K562 (cell line): ENCODE measurements at regions not wholly inside any gene's neighbourhood (a gene's known extent, or its start where the extent isn't known, plus 50 kb on each side); places are given as distances from the start of the nearest gene placed in this dataset.

Experiments used
- ADNP ChIP-seq: fragments of 200-800 bp; sonication (Bioruptor generic); IDR thresholded peaks from 2 replicates; pipeline ENCODE4 v1.6.1; 2016; ENCODE audit warnings: missing genetic modification characterization, missing compliant biosample characterization
- CHD2 ChIP-seq: IDR thresholded peaks from 2 replicates; pipeline ENCODE4 v1.6.1; 2011; ENCODE audit warnings: low read depth, low read length
- CSDE1 ChIP-seq, 2 experiments: fragments of 450-650 bp; IDR thresholded peaks; 2 replicates each; pipeline ENCODE4 v1.6.1; 2016; ENCODE audit warnings: mild to moderate bottlenecking in 1 of 2
- CXXC5 ChIP-seq: fragments of 250-450 bp; sonication (Bioruptor Pico); IDR thresholded peaks from 2 replicates; pipeline ENCODE4 v1.8.0; 2022; ENCODE audit warnings: inconsistent platforms, mild to moderate bottlenecking, moderate library complexity
- KLF13 ChIP-seq: fragments of 450-650 bp; IDR thresholded peaks from 2 replicates; pipeline ENCODE4 v1.6.1; 2016; ENCODE audit warnings: missing genetic modification characterization, low read depth, mild to moderate bottlenecking, missing compliant biosample characterization, moderate library complexity, borderline replicate concordance
- NFYB ChIP-seq: IDR thresholded peaks from 2 replicates; pipeline ENCODE4 v1.6.1; 2011; ENCODE audit warnings: mild to moderate bottlenecking, moderate library complexity; ENCODE audit not compliant: insufficient read length; ENCODE audit errors: extremely low read depth
- ZNF175 ChIP-seq: fragments of 200-800 bp; sonication (Bioruptor generic); IDR thresholded peaks from 2 replicates; pipeline ENCODE4 v1.6.1; 2016; ENCODE audit warnings: low read depth, mild to moderate bottlenecking, missing genetic modification characterization, missing compliant biosample characterization
- ZNF263 ChIP-seq: sonication (generic); formaldehyde crosslinking; IDR thresholded peaks from 2 replicates; pipeline ENCODE4 v1.8.0; 2022; ENCODE audit warnings: mild to moderate bottlenecking, missing genetic modification reagents, borderline replicate concordance
- ZNF3 ChIP-seq: fragments of 250-450 bp; sonication (Bioruptor Pico); IDR thresholded peaks from 2 replicates; pipeline ENCODE4 v1.5.0; 2021; ENCODE audit warnings: mild to moderate bottlenecking, moderate library complexity
- TF ChIP-seq, protein P1 (sequence below), 2 experiments: fragments of 450-650 bp; conservative IDR thresholded peaks; 2 replicates each; pipeline ENCODE4 v1.6.1; 2017; ENCODE audit warnings: mild to moderate bottlenecking in 2 of 2, moderate library complexity in 2 of 2

DNA sequence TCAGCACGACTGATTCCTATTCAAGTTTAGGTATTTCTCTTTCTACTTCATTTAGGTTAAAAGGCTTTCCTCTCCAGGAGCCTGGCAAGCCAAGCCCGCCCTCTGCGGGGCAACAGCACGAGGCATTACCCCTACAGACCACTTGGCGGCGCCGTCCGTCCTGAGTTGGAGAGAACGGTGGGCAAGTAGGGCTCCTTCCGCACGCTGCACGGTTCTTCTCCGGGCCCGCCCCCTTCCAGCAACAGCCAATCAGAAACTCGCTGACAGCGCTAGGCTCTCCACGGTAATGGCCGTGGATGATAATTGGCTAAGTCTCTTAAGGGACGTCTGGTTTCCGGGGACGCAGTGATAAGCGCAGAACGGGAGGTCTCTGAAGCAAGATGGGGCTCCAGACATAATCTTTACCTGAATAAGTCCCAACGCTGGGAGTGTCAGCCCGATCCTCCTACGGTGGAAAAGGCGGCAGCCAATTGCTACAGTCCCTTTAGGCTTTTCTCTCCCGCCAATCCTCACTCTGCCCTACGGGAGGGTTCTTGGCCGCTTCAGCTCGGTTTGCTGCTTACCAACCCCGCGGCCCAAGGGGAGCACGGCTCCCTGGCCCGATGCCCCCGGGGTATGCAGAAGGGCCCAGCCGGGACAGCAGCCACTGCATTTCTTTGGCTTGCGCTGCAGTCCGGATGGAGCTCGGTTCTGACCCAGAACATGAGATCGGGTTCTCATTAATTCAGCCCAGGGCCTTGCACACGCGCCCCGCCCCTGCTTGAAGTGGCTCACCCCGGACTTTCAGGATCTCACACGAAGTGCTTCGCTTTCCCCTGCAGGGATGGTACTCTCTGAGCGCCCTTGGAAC, 206.9 kb upstream of the PKDCC start (continued):
- TF ChIP-seq CXXC5 (CRISPR knock-in tag) = peak; percentile 90
- TF ChIP-seq, protein P1, sequence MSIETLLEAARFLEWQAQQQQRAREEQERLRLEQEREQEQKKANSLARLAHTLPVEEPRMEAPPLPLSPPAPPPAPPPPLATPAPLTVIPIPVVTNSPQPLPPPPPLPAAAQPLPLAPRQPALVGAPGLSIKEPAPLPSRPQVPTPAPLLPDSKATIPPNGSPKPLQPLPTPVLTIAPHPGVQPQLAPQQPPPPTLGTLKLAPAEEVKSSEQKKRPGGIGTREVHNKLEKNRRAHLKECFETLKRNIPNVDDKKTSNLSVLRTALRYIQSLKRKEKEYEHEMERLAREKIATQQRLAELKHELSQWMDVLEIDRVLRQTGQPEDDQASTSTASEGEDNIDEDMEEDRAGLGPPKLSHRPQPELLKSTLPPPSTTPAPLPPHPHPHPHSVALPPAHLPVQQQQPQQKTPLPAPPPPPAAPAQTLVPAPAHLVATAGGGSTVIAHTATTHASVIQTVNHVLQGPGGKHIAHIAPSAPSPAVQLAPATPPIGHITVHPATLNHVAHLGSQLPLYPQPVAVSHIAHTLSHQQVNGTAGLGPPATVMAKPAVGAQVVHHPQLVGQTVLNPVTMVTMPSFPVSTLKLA (conservative IDR thresholded peaks at IDR 0.05) = 0 out of 4 replicates have a peak, but pooled peaks of 1 of the 2 experiments have one; percentile 28
- no peak for TF ChIP-seq ZNF263
- peak; percentile 79 for TF ChIP-seq NFYB
- no peak for TF ChIP-seq KLF13 (tag)
- TF ChIP-seq ZNF175 (CRISPR knock-in tag) = no peak
- no peak for TF ChIP-seq CSDE1 (IDR thresholded peaks at IDR 0.05)
- TF ChIP-seq ADNP = no peak
- TF ChIP-seq CHD2 = peak; percentile 44; the same call in 1 of the 2 replicates
- TF ChIP-seq ZNF3 (CRISPR knock-in tag) = no peak
